Keratinocyte (primary cell): ENCODE measurements at regions not wholly inside any gene's neighbourhood (a gene's known extent, or its start where the extent isn't known, plus 50 kb on each side); places are given as distances from the start of the nearest gene placed in this dataset.

Experiments
- EZH2 ChIP-seq: IDR thresholded peaks from one replicate; pipeline ENCODE4 v1.6.1; 2012; ENCODE audit warnings: inconsistent platforms, mild to moderate bottlenecking, low read length, moderate library complexity
- TF ChIP-seq, protein P1 (sequence below), 3 experiments: IDR thresholded peaks in 1 of 3; conservative IDR thresholded peaks in 1 of 3; optimal IDR thresholded peaks in 1 of 3; 2 replicates in 2 of 3; 3 replicates in 1 of 3; pipeline versions ENCODE3 to v1.5.1; 2011; ENCODE audit warnings: low read length in 3 of 3, mild to moderate bottlenecking in 3 of 3, moderate library complexity in 2 of 3, control low read depth in 1 of 3, inconsistent platforms in 1 of 3; ENCODE audit not compliant: insufficient read depth in 2 of 3; ENCODE audit errors: extremely low read depth in 1 of 3

DNA sequence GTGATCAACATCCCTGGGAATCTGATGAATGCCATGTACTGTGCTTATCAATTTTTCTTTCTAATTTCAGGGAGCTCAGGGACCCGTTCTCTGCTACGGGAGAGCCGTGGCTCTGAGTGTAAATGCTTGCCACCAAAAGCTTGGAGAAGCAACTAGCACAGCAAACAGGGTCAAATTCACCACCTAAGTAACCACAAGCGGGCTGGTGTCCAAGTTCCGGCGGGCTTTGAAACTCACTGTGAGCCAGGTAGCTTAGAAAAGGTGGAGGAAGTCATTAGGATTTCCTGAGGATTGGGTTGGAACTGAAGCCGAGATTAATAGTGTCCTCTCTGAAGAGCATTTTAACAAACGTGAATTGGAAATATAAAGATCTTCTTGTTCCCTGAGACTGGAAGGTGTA, 87.2 kb downstream of the CLDN34 start:
- TF ChIP-seq, protein P1, sequence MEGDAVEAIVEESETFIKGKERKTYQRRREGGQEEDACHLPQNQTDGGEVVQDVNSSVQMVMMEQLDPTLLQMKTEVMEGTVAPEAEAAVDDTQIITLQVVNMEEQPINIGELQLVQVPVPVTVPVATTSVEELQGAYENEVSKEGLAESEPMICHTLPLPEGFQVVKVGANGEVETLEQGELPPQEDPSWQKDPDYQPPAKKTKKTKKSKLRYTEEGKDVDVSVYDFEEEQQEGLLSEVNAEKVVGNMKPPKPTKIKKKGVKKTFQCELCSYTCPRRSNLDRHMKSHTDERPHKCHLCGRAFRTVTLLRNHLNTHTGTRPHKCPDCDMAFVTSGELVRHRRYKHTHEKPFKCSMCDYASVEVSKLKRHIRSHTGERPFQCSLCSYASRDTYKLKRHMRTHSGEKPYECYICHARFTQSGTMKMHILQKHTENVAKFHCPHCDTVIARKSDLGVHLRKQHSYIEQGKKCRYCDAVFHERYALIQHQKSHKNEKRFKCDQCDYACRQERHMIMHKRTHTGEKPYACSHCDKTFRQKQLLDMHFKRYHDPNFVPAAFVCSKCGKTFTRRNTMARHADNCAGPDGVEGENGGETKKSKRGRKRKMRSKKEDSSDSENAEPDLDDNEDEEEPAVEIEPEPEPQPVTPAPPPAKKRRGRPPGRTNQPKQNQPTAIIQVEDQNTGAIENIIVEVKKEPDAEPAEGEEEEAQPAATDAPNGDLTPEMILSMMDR (optimal IDR thresholded peaks at IDR 0.05 in 1 of 3, IDR thresholded peaks at IDR 0.05 in 1 of 3, conservative IDR thresholded peaks at IDR 0.05 in 1 of 3; ENCODE audit: extremely low read depth in 1 of 3, insufficient read depth in 2 of 3, low read length in 3 of 3) = no peak
- no peak for TF ChIP-seq EZH2
